ENCODE measurements at regions not wholly inside any gene's neighbourhood (a gene's known extent, or its start where the extent isn't known, plus 50 kb on each side); places are given as distances from the start of the nearest gene placed in this dataset.

- H3K27ac ChIP-seq (ENCODE audit: low read depth, low read length): no peak overlapping the region
- no peaks in the 10 kb centered on the region for H3K9me3 ChIP-seq (ENCODE audit: control insufficient read depth, insufficient read depth, low read length)
- WGBS (ENCODE audit: insufficient coverage): 96% methylated on average over 2 of the region's 3 CpGs
- no peak for DNase-seq (ENCODE audit: low read depth in 4 of 6, low spot score in 6 of 6)
- H3K4me1 ChIP-seq (ENCODE audit: control insufficient read depth, insufficient read depth, low read length): peaks cover 4% of the 10 kb centered on the region
- H3K36me3 ChIP-seq (ENCODE audit: control insufficient read depth, insufficient read depth, low read length): no peaks in the 10 kb centered on the region
- no peaks in the 10 kb centered on the region for H3K27me3 ChIP-seq (ENCODE audit: control insufficient read depth, insufficient read depth, low read length)
- H3K4me3 ChIP-seq (ENCODE audit: low read depth, low read length): no peak overlapping the region
Measured at GRCh38 chr10:29203432-29203831, 85.4 kb upstream of the LYZL1 start.

GRCh38 chr10:29204070-29204800, 84.6 kb upstream of the LYZL1 start:
- H3K9me3 ChIP-seq (ENCODE audit: control insufficient read depth, insufficient read depth, low read length): no peaks in the 10 kb centered on the region
- H3K36me3 ChIP-seq (ENCODE audit: control insufficient read depth, insufficient read depth, low read length): no peaks in the 10 kb centered on the region
- no CpG with 5 or more reads among the region's 7 CpGs for WGBS (ENCODE audit: insufficient coverage)
- no peaks in the 10 kb centered on the region for H3K27me3 ChIP-seq (ENCODE audit: control insufficient read depth, insufficient read depth, low read length)
- H3K4me1 ChIP-seq (ENCODE audit: control insufficient read depth, insufficient read depth, low read length): peaks cover 3% of the 10 kb centered on the region
- no peak for DNase-seq (ENCODE audit: low read depth in 4 of 6, low spot score in 6 of 6)
- H3K27ac ChIP-seq (ENCODE audit: low read depth, low read length): no peak overlapping the region
- H3K4me3 ChIP-seq (ENCODE audit: low read depth, low read length): no peak overlapping the region

GRCh38 chr10:29205787-29206186, 83.1 kb upstream of the LYZL1 start:
- no peak overlapping the region for H3K27ac ChIP-seq (ENCODE audit: low read depth, low read length)
- no peaks in the 10 kb centered on the region for H3K4me1 ChIP-seq (ENCODE audit: control insufficient read depth, insufficient read depth, low read length)
- no peak overlapping the region for H3K4me3 ChIP-seq (ENCODE audit: low read depth, low read length)
- DNase-seq (ENCODE audit: low read depth in 4 of 6, low spot score in 6 of 6): no peak
- no peaks in the 10 kb centered on the region for H3K9me3 ChIP-seq (ENCODE audit: control insufficient read depth, insufficient read depth, low read length)
- no peaks in the 10 kb centered on the region for H3K36me3 ChIP-seq (ENCODE audit: control insufficient read depth, insufficient read depth, low read length)
- no peaks in the 10 kb centered on the region for H3K27me3 ChIP-seq (ENCODE audit: control insufficient read depth, insufficient read depth, low read length)
- 61% methylated on average over 3 of the region's 5 CpGs for WGBS (ENCODE audit: insufficient coverage)

- Histone ChIP-seq H3K9me3 (ENCODE audit: control insufficient read depth, insufficient read depth, low read length) (no peaks in the 10 kb centered on the region), H3K27ac (ENCODE audit: low read depth, low read length) (no peak overlapping the region), H3K36me3 (ENCODE audit: control insufficient read depth, insufficient read depth, low read length) (no peaks in the 10 kb centered on the region), H3K27me3 (ENCODE audit: control insufficient read depth, insufficient read depth, low read length) (no peaks in the 10 kb centered on the region), H3K4me3 (ENCODE audit: low read depth, low read length) (no peak overlapping the region), H3K4me1 (ENCODE audit: control insufficient read depth, insufficient read depth, low read length) (no peaks in the 10 kb centered on the region)
- DNase-seq (ENCODE audit: low read depth in 4 of 6, low spot score in 6 of 6): no peak
- 57% methylated on average over 1 of the region's 2 CpGs for WGBS (ENCODE audit: insufficient coverage)
Measured at GRCh38 chr10:29208845-29209244, 80.0 kb upstream of the LYZL1 start.

GRCh38 chr10:29209830-29210229, 79.0 kb upstream of the LYZL1 start:
- H3K27ac ChIP-seq (ENCODE audit: low read depth, low read length): no peak overlapping the region
- DNase-seq (ENCODE audit: low read depth in 4 of 6, low spot score in 6 of 6): no peak
- H3K9me3 ChIP-seq (ENCODE audit: control insufficient read depth, insufficient read depth, low read length): no peaks in the 10 kb centered on the region
- no peaks in the 10 kb centered on the region for H3K4me1 ChIP-seq (ENCODE audit: control insufficient read depth, insufficient read depth, low read length)
- H3K4me3 ChIP-seq (ENCODE audit: low read depth, low read length): no peak overlapping the region
- no peaks in the 10 kb centered on the region for H3K36me3 ChIP-seq (ENCODE audit: control insufficient read depth, insufficient read depth, low read length)
- H3K27me3 ChIP-seq (ENCODE audit: control insufficient read depth, insufficient read depth, low read length): no peaks in the 10 kb centered on the region

- no peak for DNase-seq (ENCODE audit: low read depth in 4 of 6, low spot score in 6 of 6)
- WGBS (ENCODE audit: insufficient coverage): no CpG with 5 or more reads among the region's 2 CpGs
- Histone ChIP-seq H3K4me3 (ENCODE audit: low read depth, low read length) (no peak overlapping the region), H3K4me1 (ENCODE audit: control insufficient read depth, insufficient read depth, low read length) (no peaks in the 10 kb centered on the region), H3K36me3 (ENCODE audit: control insufficient read depth, insufficient read depth, low read length) (no peaks in the 10 kb centered on the region), H3K9me3 (ENCODE audit: control insufficient read depth, insufficient read depth, low read length) (no peaks in the 10 kb centered on the region), H3K27ac (ENCODE audit: low read depth, low read length) (no peak overlapping the region), H3K27me3 (ENCODE audit: control insufficient read depth, insufficient read depth, low read length) (no peaks in the 10 kb centered on the region)
Measured at GRCh38 chr10:29210266-29210868, 78.5 kb upstream of the LYZL1 start.

GRCh38 chr10:29212597-29212996, 76.3 kb upstream of the LYZL1 start:
- Histone ChIP-seq H3K36me3 (ENCODE audit: control insufficient read depth, insufficient read depth, low read length) (no peaks in the 10 kb centered on the region), H3K4me1 (ENCODE audit: control insufficient read depth, insufficient read depth, low read length) (no peaks in the 10 kb centered on the region), H3K27ac (ENCODE audit: low read depth, low read length) (no peak overlapping the region), H3K27me3 (ENCODE audit: control insufficient read depth, insufficient read depth, low read length) (no peaks in the 10 kb centered on the region), H3K4me3 (ENCODE audit: low read depth, low read length) (no peak overlapping the region), H3K9me3 (ENCODE audit: control insufficient read depth, insufficient read depth, low read length) (no peaks in the 10 kb centered on the region)
- WGBS (ENCODE audit: insufficient coverage): no CpG with 5 or more reads among the region's 3 CpGs
- no peak for DNase-seq (ENCODE audit: low read depth in 4 of 6, low spot score in 6 of 6)

GRCh38 chr10:29214551-29214950, 74.3 kb upstream of the LYZL1 start:
- H3K27me3 ChIP-seq (ENCODE audit: control insufficient read depth, insufficient read depth, low read length): no peaks in the 10 kb centered on the region
- 50% methylated on average over 1 of the region's 3 CpGs for WGBS (ENCODE audit: insufficient coverage)
- no peaks in the 10 kb centered on the region for H3K36me3 ChIP-seq (ENCODE audit: control insufficient read depth, insufficient read depth, low read length)
- no peaks in the 10 kb centered on the region for H3K4me1 ChIP-seq (ENCODE audit: control insufficient read depth, insufficient read depth, low read length)
- H3K27ac ChIP-seq (ENCODE audit: low read depth, low read length): no peak overlapping the region
- H3K4me3 ChIP-seq (ENCODE audit: low read depth, low read length): no peak overlapping the region
- H3K9me3 ChIP-seq (ENCODE audit: control insufficient read depth, insufficient read depth, low read length): no peaks in the 10 kb centered on the region
- DNase-seq (ENCODE audit: low read depth in 4 of 6, low spot score in 6 of 6): no peak

- H3K27me3 ChIP-seq (ENCODE audit: control insufficient read depth, insufficient read depth, low read length): no peaks in the 10 kb centered on the region
- no peaks in the 10 kb centered on the region for H3K9me3 ChIP-seq (ENCODE audit: control insufficient read depth, insufficient read depth, low read length)
- no CpG with 5 or more reads among the region's 6 CpGs for WGBS (ENCODE audit: insufficient coverage)
- H3K36me3 ChIP-seq (ENCODE audit: control insufficient read depth, insufficient read depth, low read length): no peaks in the 10 kb centered on the region
- no peak overlapping the region for H3K27ac ChIP-seq (ENCODE audit: low read depth, low read length)
- H3K4me1 ChIP-seq (ENCODE audit: control insufficient read depth, insufficient read depth, low read length): no peaks in the 10 kb centered on the region
- no peak overlapping the region for H3K4me3 ChIP-seq (ENCODE audit: low read depth, low read length)
- DNase-seq (ENCODE audit: low read depth in 4 of 6, low spot score in 6 of 6): no peak
Measured at GRCh38 chr10:29217292-29217738, 71.6 kb upstream of the LYZL1 start.

- H3K4me1 ChIP-seq (ENCODE audit: control insufficient read depth, insufficient read depth, low read length): no peaks in the 10 kb centered on the region
- no peak overlapping the region for H3K27ac ChIP-seq (ENCODE audit: low read depth, low read length)
- DNase-seq (ENCODE audit: low read depth in 4 of 6, low spot score in 6 of 6): no peak
- no peaks in the 10 kb centered on the region for H3K27me3 ChIP-seq (ENCODE audit: control insufficient read depth, insufficient read depth, low read length)
- no peaks in the 10 kb centered on the region for H3K36me3 ChIP-seq (ENCODE audit: control insufficient read depth, insufficient read depth, low read length)
- H3K4me3 ChIP-seq (ENCODE audit: low read depth, low read length): no peak overlapping the region
- no peaks in the 10 kb centered on the region for H3K9me3 ChIP-seq (ENCODE audit: control insufficient read depth, insufficient read depth, low read length)
- 93% methylated on average over 3 of the region's 4 CpGs for WGBS (ENCODE audit: insufficient coverage)
Measured at GRCh38 chr10:29223326-29223725, 65.5 kb upstream of the LYZL1 start.

Data from spinal cord (tissue), 9 donors.